Effector memory CD8-positive, alpha-beta T cell (primary cell): ENCODE measurements at regions not wholly inside any gene's neighbourhood (a gene's known extent, or its start where the extent isn't known, plus 50 kb on each side); places are given as distances from the start of the nearest gene placed in this dataset.
A peak's percentile ranks its signal among the peaks of the same experiment; 100 is the strongest.

Source experiments
- ATAC-seq: fragments of 150-1000 bp; cut with Tn5 transposase; replicated peaks from 2 replicates; pipeline ENCODE4 v1.10.0; 2021; ENCODE audit warnings: mild to moderate bottlenecking, moderate library complexity
- DNase-seq, 3 experiments: peaks; one replicate each; pipeline ENCODE4 v3.0.0; 2021
- H3K27ac Mint-ChIP-seq, 2 donors: one replicate each; pipeline ENCODE4 v1.8.0; 2022; ENCODE audit warnings: mild to moderate bottlenecking in 2 of 2, mixed read lengths in 2 of 2, moderate library complexity in 2 of 2
- H3K27me3 Mint-ChIP-seq, 2 donors: one replicate each; pipeline ENCODE4 v1.8.0; 2022; ENCODE audit warnings: mixed read lengths in 2 of 2
- H3K36me3 Mint-ChIP-seq: one replicate; pipeline ENCODE4 v1.8.0; 2022; ENCODE audit warnings: mild to moderate bottlenecking, moderate library complexity, mixed read lengths; ENCODE audit not compliant: insufficient read depth
- H3K4me1 Mint-ChIP-seq, 2 donors: one replicate each; pipeline ENCODE4 v1.8.0; 2022; ENCODE audit warnings: low read depth in 2 of 2, mixed read lengths in 2 of 2
- H3K4me3 Mint-ChIP-seq, 2 donors: one replicate each; pipeline ENCODE4 v1.8.0; 2022; ENCODE audit warnings: mild to moderate bottlenecking in 2 of 2, mixed read lengths in 2 of 2, moderate library complexity in 2 of 2
- H3K9me3 Mint-ChIP-seq, 2 donors: one replicate each; pipeline ENCODE4 v1.8.0; 2022; ENCODE audit warnings: mixed read lengths in 2 of 2

GRCh38 chr11:11011617-11012016 lies 153.8 kb upstream of the ZBED5 start:
- Mint-ChIP-seq H3K4me3 (no peak overlapping the region), H3K27me3 (peaks cover 34 to 44% of the 10 kb centered on the region in 2 donors), H3K27ac (no peak overlapping the region), H3K36me3 (no peaks in the 10 kb centered on the region), H3K4me1 (peaks cover 0 to 1% of the 10 kb centered on the region in 2 donors), H3K9me3 (no peaks in the 10 kb centered on the region)
- DNase-seq = no peak
- ATAC-seq = no peak

DNA sequence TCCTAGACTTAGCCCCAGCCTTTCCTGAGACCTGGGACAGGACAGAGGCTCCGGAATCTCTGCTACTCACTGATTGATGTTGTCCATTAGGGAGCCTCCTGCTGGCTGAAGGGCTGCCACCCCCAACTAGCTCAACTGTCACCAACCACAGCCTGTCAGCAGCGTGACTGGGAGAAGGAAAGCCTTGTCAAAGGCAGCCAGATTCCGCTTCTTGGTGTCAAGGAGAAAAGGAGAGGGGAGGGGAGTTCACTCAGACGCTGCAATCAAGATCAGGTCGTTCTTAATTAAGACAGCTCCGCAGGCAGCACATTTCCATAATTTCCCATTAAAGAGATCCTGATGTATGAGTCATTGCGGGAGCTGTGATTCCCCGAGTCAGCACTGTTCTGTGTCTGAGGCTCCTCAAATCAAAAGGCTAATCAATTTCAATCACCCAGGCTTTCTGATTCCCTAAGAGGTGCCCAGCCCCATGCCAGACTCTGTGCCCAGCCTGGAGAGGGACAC lies 152.8 kb upstream of the ZBED5 start:
- Mint-ChIP-seq H3K27ac (no peak overlapping the region), H3K4me3 (no peak overlapping the region)

DNA sequence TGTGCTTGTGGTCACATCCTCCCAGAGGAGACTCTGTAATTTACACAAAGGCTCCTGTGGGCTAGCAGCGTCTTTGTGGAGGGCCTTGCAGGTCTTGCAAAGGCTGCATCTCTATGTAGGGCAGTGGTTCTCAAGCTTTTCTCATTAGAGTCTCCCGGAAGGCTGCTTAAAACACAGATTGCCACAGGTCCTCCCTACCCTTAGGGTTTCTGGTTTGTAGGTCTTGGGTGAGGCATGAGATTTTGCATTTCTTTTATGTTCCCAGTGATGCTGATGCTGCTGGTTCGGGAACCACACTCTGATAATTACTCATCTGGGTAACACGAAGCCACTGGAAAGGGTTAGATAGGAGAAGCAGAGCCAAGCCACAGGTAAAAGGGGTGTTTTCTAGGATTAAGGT lies 151.3 kb upstream of the ZBED5 start:
- no peak for DNase-seq
- Mint-ChIP-seq H3K4me3 (no peak overlapping the region), H3K4me1 (no peaks in the 10 kb centered on the region), H3K27me3 (peaks cover 44 to 49% of the 10 kb centered on the region in 2 donors), H3K36me3 (no peaks in the 10 kb centered on the region), H3K27ac (no peak overlapping the region), H3K9me3 (no peaks in the 10 kb centered on the region)
- ATAC-seq = peak; percentile 50

More for the DNA sequence above, 152.8 kb upstream of the ZBED5 start:
- no peak for DNase-seq
- no peak for ATAC-seq
- Mint-ChIP-seq H3K36me3 (no peaks in the 10 kb centered on the region), H3K9me3 (no peaks in the 10 kb centered on the region), H3K27me3 (peaks cover 36 to 44% of the 10 kb centered on the region in 2 donors), H3K4me1 (no peaks in the 10 kb centered on the region)

GRCh38 chr11:11004069-11004468 lies 146.2 kb upstream of the ZBED5 start:
- no peak for ATAC-seq
- Mint-ChIP-seq H3K4me3 (no peak overlapping the region), H3K36me3 (no peaks in the 10 kb centered on the region), H3K9me3 (no peaks in the 10 kb centered on the region), H3K27ac (no peak overlapping the region), H3K27me3 (peaks cover 57 to 65% of the 10 kb centered on the region in 2 donors), H3K4me1 (no peaks in the 10 kb centered on the region)
- no peak for DNase-seq

- Mint-ChIP-seq H3K9me3 (no peaks in the 10 kb centered on the region), H3K27ac (no peak overlapping the region), H3K36me3 (no peaks in the 10 kb centered on the region), H3K4me1 (no peaks in the 10 kb centered on the region), H3K4me3 (no peak overlapping the region), H3K27me3 (peaks cover 57 to 63% of the 10 kb centered on the region in 2 donors)
- ATAC-seq (no peak), DNase-seq (no peak)
These were observed 145.4 kb upstream of the ZBED5 start for GRCh38 chr11:11003226-11003625.

DNA sequence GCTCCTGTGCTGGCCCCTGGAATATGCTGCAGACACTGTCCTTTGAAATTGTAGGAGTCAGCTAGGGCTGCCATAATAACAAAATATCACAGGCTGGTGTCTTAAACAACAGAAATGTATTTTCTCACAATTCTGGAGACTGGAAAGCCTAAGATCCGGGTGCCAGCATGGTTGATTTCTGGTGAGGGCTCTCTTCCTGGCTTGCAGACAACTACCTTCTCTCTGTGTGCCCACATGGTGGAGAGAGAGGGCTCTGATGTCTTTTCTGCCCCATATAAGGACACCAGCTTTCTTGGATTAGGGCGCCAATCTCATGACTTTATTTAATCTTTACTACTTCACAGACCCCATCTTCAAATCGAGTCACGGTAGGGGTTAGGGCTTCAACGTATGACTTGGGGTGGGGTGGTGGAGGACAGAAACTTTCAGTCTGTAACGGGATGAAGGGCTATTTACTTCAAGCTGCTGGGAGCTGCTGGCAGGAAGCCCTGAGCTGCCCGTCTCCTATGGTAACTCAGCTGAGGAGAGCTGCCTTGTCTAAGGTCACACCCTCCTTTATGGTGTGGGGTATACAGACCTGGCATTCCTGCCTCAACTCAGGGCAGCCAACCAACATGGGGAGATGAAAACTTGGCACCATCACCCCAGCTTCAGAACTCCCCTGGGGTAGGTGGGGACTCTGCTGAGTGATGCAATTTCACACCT lies 142.9 kb upstream of the ZBED5 start:
- H3K27ac Mint-ChIP-seq = no peak overlapping the region
- H3K9me3 Mint-ChIP-seq = no peaks in the 10 kb centered on the region
- ATAC-seq (no peak), DNase-seq (no peak)
- no peaks in the 10 kb centered on the region for H3K4me1 Mint-ChIP-seq
- H3K27me3 Mint-ChIP-seq = peaks cover 58 to 60% of the 10 kb centered on the region in 2 donors
- no peaks in the 10 kb centered on the region for H3K36me3 Mint-ChIP-seq
- no peak overlapping the region for H3K4me3 Mint-ChIP-seq

DNA sequence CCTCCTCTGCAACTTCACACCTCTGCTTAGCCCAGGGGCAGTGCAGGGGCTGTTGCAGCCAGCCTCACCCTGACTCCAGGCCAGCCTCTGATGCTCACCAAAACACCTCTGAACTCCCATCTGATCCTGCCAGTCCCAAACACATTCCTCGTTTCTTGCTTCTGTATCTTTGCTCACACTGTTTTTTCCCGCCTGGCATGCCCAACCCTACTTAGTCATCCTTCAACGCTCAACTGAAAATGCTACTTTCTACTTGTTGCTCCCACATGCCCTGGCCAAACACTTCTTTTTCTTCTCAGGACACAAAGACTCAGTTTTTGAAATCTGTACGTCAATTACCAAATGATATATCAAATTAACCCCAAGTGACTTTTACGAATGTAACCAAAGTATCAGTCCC lies 140.8 kb upstream of the ZBED5 start:
- ATAC-seq (no peak), DNase-seq (no peak)
- Mint-ChIP-seq H3K36me3 (no peaks in the 10 kb centered on the region), H3K27ac (no peak overlapping the region), H3K4me3 (no peak overlapping the region), H3K4me1 (no peaks in the 10 kb centered on the region), H3K27me3 (peaks cover 46 to 63% of the 10 kb centered on the region in 2 donors), H3K9me3 (no peaks in the 10 kb centered on the region)

DNA sequence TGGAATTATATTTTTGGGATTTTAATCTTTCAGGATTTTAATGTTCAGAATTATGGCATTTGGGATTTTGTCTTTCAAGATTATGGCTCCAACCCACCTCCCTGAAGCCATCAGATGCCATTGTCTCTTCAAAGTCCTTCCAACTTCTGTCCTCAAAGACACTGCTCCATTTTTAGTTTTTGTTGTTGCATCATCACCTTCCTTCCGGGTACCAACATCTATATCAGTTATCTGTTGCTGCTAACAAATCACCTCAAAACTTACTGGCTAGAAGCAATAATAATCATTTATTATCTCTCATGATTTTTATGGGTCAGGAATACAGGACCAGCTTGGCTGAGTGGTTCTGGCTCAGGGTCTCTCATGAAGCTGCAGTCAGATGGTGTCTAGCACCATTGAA lies 138.8 kb upstream of the ZBED5 start:
- Mint-ChIP-seq H3K27me3 (peaks cover 33 to 48% of the 10 kb centered on the region in 2 donors), H3K4me3 (no peak overlapping the region), H3K4me1 (no peaks in the 10 kb centered on the region), H3K36me3 (no peaks in the 10 kb centered on the region), H3K27ac (no peak overlapping the region), H3K9me3 (no peaks in the 10 kb centered on the region)
- ATAC-seq = no peak
- no peak for DNase-seq

- H3K27ac Mint-ChIP-seq = no peak overlapping the region
- no peak for DNase-seq
- no peaks in the 10 kb centered on the region for H3K36me3 Mint-ChIP-seq
- no peaks in the 10 kb centered on the region for H3K4me1 Mint-ChIP-seq
- no peak overlapping the region for H3K4me3 Mint-ChIP-seq
- H3K27me3 Mint-ChIP-seq = peaks cover 7 to 20% of the 10 kb centered on the region in 2 donors
- H3K9me3 Mint-ChIP-seq = no peaks in the 10 kb centered on the region
- ATAC-seq = no peak
These were observed 135.8 kb upstream of the ZBED5 start for GRCh38 chr11:10993640-10994039.

DNA sequence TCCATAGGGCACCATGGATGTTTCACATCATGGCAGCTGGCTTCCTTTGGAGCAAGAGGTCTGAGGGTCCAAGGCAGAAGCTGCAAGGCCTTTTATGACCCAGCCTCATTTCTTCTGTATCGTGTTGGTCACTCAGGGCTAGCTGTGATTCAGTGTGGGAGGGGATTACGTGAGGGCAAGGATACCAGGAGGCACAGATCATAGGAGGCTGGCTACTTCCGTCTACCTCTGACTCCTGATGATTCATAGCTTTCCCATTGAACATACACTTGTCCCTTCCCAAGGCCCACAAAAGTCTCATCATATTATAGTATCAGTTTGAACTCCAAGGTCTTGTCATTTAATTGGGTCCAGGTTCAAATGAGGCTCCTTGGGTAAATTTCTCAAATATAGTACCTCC lies 135.3 kb upstream of the ZBED5 start:
- H3K27ac Mint-ChIP-seq = no peak overlapping the region
- H3K27me3 Mint-ChIP-seq = peaks cover 5 to 15% of the 10 kb centered on the region in 2 donors
- no peaks in the 10 kb centered on the region for H3K9me3 Mint-ChIP-seq
- ATAC-seq = no peak
- H3K4me3 Mint-ChIP-seq = no peak overlapping the region
- no peaks in the 10 kb centered on the region for H3K36me3 Mint-ChIP-seq
- no peak for DNase-seq
- H3K4me1 Mint-ChIP-seq = no peaks in the 10 kb centered on the region

DNA sequence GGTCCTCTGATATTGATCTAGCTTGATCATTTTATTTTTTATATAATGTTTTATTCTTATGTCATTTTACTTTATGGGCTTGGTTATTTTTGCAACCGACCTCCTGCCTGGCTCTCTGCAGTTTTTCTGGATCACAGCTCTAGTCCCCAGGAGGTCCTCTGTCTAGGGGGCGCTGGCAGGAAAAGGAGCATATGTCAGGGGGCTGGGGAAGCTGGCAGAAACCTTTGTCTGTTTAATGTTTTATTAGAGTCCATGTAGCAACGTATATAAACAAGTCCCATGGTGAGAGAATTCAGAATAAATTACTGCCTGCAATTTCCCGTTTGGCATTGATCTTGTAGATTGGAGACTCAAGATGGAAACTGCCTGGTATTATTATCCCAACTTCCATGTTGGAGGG lies 133.5 kb upstream of the ZBED5 start:
- no peak for ATAC-seq
- peaks cover 5 to 9% of the 10 kb centered on the region in 2 donors for H3K27me3 Mint-ChIP-seq
- no peak overlapping the region for H3K27ac Mint-ChIP-seq
- no peak overlapping the region for H3K4me3 Mint-ChIP-seq
- no peak for DNase-seq
- no peaks in the 10 kb centered on the region for H3K36me3 Mint-ChIP-seq
- H3K9me3 Mint-ChIP-seq = no peaks in the 10 kb centered on the region
- peaks cover 0 to 2% of the 10 kb centered on the region in 2 donors for H3K4me1 Mint-ChIP-seq

DNA sequence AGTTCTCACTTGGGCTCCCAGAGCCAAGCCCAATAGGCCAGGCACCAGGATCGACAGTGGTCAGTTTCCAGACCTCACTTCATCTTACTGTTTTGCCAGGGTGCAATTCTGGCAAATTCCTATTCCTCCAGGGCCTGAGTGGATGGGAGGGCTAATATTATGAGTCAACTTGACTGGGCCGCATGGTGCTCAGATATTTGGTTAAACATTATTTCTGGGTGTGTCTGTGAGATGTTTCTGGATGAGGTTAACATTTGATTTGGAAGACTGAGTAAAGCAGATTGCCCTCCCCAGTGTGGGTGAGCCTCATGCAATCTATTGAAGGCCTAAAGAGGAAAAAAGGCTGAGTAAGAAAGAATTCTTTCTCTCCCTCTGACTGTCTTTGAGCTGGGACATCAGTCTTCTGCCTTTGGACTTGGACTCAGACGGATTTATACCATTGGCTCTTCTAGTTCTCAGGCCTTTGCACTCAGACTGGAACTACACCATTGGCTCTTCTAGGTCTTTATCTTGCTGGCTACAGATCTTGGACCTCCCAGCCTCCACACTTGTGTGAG lies 132.9 kb upstream of the ZBED5 start:
- DNase-seq = no peak
- no peak overlapping the region for H3K4me3 Mint-ChIP-seq
- H3K36me3 Mint-ChIP-seq = no peaks in the 10 kb centered on the region
- H3K27me3 Mint-ChIP-seq = peaks cover 0 to 5% of the 10 kb centered on the region in 2 donors
- no peak for ATAC-seq
- H3K4me1 Mint-ChIP-seq = peaks cover 0 to 2% of the 10 kb centered on the region in 2 donors
- no peaks in the 10 kb centered on the region for H3K9me3 Mint-ChIP-seq
- no peak overlapping the region for H3K27ac Mint-ChIP-seq

GRCh38 chr11:10990160-10990559 lies 132.3 kb upstream of the ZBED5 start:
- no peak for DNase-seq
- ATAC-seq = no peak
- Mint-ChIP-seq H3K36me3 (no peaks in the 10 kb centered on the region), H3K4me1 (peaks cover 0 to 2% of the 10 kb centered on the region in 2 donors), H3K4me3 (no peak overlapping the region), H3K27me3 (peaks cover 2 to 3% of the 10 kb centered on the region in 2 donors), H3K27ac (no peak overlapping the region), H3K9me3 (no peaks in the 10 kb centered on the region)

DNA sequence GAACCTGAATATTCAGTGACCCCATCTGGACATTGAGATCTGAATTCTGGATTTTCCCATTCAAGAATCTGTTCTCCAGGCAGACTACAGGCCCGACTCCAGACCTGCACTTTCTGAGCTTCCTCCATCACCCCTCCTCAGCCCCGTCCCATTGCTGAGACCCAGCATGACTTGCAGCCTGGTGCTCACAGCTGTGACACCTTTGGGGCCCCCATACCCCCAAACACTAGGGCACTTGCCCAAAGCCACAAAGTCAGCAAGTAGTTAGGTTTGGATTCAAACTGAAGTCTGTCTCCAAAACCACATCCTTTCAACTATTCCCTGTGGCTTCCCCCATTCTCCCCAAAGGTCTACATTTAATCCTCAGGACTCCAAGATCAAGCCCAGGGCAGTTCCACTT lies 128.2 kb upstream of the ZBED5 start:
- H3K27ac Mint-ChIP-seq = no peak overlapping the region
- peaks cover 33 to 39% of the 10 kb centered on the region in 2 donors for H3K27me3 Mint-ChIP-seq
- ATAC-seq (no peak), DNase-seq (no peak)
- no peaks in the 10 kb centered on the region for H3K9me3 Mint-ChIP-seq
- H3K4me1 Mint-ChIP-seq = peaks cover 0 to 2% of the 10 kb centered on the region in 2 donors
- H3K4me3 Mint-ChIP-seq = no peak overlapping the region
- H3K36me3 Mint-ChIP-seq = no peaks in the 10 kb centered on the region
